ENCODE measurements at regions not wholly inside any gene's neighbourhood (a gene's known extent, or its start where the extent isn't known, plus 50 kb on each side); places are given as distances from the start of the nearest gene placed in this dataset.

DNA sequence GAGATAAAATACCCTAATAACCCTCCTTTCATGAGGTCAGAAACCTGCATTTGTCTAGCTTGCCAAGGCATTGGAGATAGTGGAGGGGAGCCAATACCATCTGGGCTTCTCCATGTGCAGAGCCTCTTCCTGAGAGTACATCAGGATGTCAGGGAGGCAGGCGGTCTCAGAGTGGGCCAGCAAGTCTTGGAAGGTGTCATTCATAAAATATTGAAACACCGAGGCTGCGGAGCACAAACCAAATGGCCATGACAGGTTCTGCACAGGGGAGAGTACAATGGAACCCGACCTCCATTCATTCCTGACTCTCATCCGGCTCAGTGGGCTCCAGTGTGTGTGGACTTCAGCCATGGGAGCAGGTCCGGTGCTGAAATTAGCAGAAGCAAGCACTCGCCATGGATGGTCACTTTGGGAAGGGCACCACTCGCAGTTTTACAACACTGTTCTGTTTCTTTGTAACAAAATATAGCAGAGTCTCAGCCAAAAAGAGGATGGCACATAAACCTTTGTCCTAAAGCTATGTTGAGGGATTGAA lies 446.6 kb downstream of the SIPA1L2 start:
- no peak for TF ChIP-seq POLR2A (IDR thresholded peaks at IDR 0.05)
- no peak for TF ChIP-seq POLR2AphosphoS5 (IDR thresholded peaks at IDR 0.05; ENCODE audit: insufficient read depth in 1 of 2, low read depth in 1 of 2)
- TF ChIP-seq, protein P1, sequence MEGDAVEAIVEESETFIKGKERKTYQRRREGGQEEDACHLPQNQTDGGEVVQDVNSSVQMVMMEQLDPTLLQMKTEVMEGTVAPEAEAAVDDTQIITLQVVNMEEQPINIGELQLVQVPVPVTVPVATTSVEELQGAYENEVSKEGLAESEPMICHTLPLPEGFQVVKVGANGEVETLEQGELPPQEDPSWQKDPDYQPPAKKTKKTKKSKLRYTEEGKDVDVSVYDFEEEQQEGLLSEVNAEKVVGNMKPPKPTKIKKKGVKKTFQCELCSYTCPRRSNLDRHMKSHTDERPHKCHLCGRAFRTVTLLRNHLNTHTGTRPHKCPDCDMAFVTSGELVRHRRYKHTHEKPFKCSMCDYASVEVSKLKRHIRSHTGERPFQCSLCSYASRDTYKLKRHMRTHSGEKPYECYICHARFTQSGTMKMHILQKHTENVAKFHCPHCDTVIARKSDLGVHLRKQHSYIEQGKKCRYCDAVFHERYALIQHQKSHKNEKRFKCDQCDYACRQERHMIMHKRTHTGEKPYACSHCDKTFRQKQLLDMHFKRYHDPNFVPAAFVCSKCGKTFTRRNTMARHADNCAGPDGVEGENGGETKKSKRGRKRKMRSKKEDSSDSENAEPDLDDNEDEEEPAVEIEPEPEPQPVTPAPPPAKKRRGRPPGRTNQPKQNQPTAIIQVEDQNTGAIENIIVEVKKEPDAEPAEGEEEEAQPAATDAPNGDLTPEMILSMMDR (IDR thresholded peaks at IDR 0.05), result no peak
- no peaks in the 10 kb centered on the region for H3K9me3 ChIP-seq
- intact Hi-C loops (cut with DNase I), result no loop called here
- H3K4me1 ChIP-seq, result no peaks in the 10 kb centered on the region
- no peaks in the 10 kb centered on the region for H3K27me3 ChIP-seq
- peak in 1 of 2 donors; percentile 60 for DNase-seq (ENCODE audit: extremely low spot score in 2 of 2)
- no peaks in the 10 kb centered on the region for H3K36me3 ChIP-seq
- no peak overlapping the region for H3K4me3 ChIP-seq
- no peak overlapping the region for H3K27ac ChIP-seq

- peak in 1 of 2 donors; percentile 69 for DNase-seq (ENCODE audit: extremely low spot score in 2 of 2)
- H3K27me3 ChIP-seq, result no peaks in the 10 kb centered on the region
- H3K4me3 ChIP-seq, result no peak overlapping the region
- TF ChIP-seq, protein P1 (IDR thresholded peaks at IDR 0.05), result no peak
- TF ChIP-seq POLR2AphosphoS5 (IDR thresholded peaks at IDR 0.05; ENCODE audit: insufficient read depth in 1 of 2, low read depth in 1 of 2), result no peak
- no peak for TF ChIP-seq POLR2A (IDR thresholded peaks at IDR 0.05)
- H3K4me1 ChIP-seq, result no peaks in the 10 kb centered on the region
- no peak overlapping the region for H3K27ac ChIP-seq
- H3K9me3 ChIP-seq, result no peaks in the 10 kb centered on the region
- intact Hi-C loops (cut with DNase I), result no loop called here
- no peaks in the 10 kb centered on the region for H3K36me3 ChIP-seq
Observed at GRCh38 chr1:232182236-232182635, 447.7 kb downstream of the SIPA1L2 start.

DNA sequence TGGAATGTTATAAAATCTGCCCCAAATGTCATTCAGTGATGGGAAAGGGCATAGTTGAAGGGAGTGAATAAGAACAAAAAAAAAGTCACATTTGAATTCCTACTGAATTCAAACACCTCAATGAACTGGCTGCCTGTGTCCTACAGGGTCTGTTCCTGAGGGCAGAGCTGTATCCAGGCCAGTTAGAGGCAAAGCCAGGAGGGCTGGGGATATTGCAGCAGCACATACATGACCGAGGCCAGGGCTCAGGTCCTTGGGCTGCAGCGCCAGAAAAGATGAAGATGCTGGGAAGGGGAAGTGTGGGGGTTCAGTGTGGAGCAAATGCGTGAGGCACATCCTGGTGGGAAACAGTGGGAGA lies 449.2 kb downstream of the SIPA1L2 start:
- Histone ChIP-seq H3K36me3 (no peaks in the 10 kb centered on the region), H3K27me3 (no peaks in the 10 kb centered on the region), H3K9me3 (no peaks in the 10 kb centered on the region), H3K4me3 (no peak overlapping the region), H3K27ac (no peak overlapping the region), H3K4me1 (no peaks in the 10 kb centered on the region)
- DNase-seq (ENCODE audit: extremely low spot score in 2 of 2), result peak in 1 of 2 donors; percentile 22
- intact Hi-C loops (cut with DNase I), result no loop called here
- TF ChIP-seq POLR2AphosphoS5 (IDR thresholded peaks at IDR 0.05; ENCODE audit: insufficient read depth in 1 of 2, low read depth in 1 of 2) (no peak), POLR2A (IDR thresholded peaks at IDR 0.05) (no peak)
- TF ChIP-seq, protein P1 (IDR thresholded peaks at IDR 0.05), result no peak

DNA sequence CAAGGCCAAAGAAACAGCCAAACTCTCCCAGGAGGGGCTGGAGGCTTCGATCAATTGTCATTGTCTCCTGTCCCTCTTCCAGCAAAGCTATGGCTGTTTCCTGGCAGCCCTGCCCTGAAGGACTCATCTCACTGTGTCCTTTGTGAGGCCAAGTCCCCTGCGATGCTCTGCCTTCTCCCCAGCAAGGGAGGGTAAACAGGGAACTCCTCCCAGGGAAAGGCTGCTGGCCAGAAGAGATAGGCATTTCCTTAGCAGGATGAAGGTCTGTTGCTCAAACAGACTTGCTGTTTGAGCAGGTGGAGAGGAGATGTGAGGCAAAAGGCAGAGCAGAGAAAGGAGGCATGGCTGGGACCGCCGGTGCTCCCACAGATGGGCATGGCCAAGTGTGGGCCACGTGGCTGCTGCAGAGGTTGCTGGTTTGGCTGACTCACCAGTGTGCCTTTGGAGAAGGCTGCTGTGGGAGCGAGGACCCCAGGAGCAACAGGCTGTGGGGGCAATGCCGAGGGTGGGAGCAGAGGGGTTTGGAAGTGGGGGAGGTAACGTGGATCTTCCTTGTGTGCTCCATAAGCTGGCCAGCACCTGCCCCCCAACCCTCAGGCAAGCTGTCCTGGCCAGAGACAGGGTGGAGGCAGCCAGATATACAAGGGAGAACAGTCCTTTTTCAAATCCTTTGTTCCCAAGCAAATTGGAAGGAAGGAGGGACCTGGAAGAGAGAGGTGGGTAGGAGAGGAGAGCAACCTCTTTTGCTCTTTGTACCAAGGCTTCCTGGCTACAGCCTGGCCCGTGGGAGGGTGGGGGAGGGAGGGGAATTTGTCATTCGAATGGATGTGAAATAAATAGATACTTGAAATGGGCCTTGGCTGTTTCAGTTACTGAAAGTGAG lies 449.8 kb downstream of the SIPA1L2 start:
- Histone ChIP-seq H3K27me3 (no peaks in the 10 kb centered on the region), H3K36me3 (no peaks in the 10 kb centered on the region), H3K4me3 (no peak overlapping the region), H3K4me1 (no peaks in the 10 kb centered on the region), H3K27ac (no peak overlapping the region), H3K9me3 (no peaks in the 10 kb centered on the region)
- intact Hi-C loops (cut with DNase I), result no loop called here
- TF ChIP-seq POLR2A (IDR thresholded peaks at IDR 0.05) (no peak), POLR2AphosphoS5 (IDR thresholded peaks at IDR 0.05; ENCODE audit: insufficient read depth in 1 of 2, low read depth in 1 of 2) (no peak)
- TF ChIP-seq, protein P1 (IDR thresholded peaks at IDR 0.05), result no peak
- DNase-seq (ENCODE audit: extremely low spot score in 2 of 2), result peak in 1 of 2 donors; percentile 77

GRCh38 chr1:232178191-232178590 lies 451.7 kb downstream of the SIPA1L2 start:
- H3K36me3 ChIP-seq, result no peaks in the 10 kb centered on the region
- DNase-seq (ENCODE audit: extremely low spot score in 2 of 2), result no peak
- H3K27me3 ChIP-seq, result no peaks in the 10 kb centered on the region
- H3K9me3 ChIP-seq, result no peaks in the 10 kb centered on the region
- H3K27ac ChIP-seq, result no peak overlapping the region
- TF ChIP-seq POLR2A (IDR thresholded peaks at IDR 0.05), result no peak
- H3K4me3 ChIP-seq, result no peak overlapping the region
- no peaks in the 10 kb centered on the region for H3K4me1 ChIP-seq
- intact Hi-C loops (cut with DNase I), result no loop called here

Data from vagina (tissue), 2 donors.